GM19240 (cell line): ENCODE measurements at regions not wholly inside any gene's neighbourhood (a gene's known extent, or its start where the extent isn't known, plus 50 kb on each side); places are given as distances from the start of the nearest gene placed in this dataset.
"Not testable (repeated sequence)": the region's sequence is repeated elsewhere in the genome, so short reads cannot be mapped to it uniquely, and the experiment has no call there.

Source experiments
- DNase-seq: peaks from one replicate; pipeline ENCODE4 v3.0.0; 2011; ENCODE audit warnings: low spot score; ENCODE audit not compliant: insufficient read length

DNA sequence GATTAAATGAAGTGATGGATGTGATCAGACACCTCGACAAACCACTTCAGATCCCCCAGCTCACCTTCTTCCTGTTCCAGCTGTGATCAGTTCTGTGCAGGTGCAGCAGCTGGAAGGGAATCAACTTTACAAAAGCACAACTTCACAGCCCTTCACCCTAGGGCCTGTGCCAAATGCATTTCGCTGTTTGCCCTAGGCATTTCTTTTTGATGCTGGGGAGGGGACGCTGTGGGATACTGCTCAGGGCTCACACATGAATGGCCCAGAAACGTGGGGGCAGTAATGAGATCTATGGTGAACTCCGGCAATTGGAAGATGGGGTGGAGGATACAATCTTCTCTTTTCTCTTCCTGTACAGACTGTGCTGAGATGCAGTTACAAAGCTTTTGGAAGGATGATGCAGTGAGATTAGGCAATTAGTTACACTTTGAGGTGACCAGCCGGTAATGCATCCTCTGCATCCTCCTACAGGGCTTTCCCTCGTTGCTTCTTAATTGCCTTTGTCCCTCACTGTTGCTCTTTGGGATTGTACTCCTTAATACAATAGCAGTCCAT lies 215.1 kb upstream of the PITX2 start:
- DNase-seq, result no peak

DNA sequence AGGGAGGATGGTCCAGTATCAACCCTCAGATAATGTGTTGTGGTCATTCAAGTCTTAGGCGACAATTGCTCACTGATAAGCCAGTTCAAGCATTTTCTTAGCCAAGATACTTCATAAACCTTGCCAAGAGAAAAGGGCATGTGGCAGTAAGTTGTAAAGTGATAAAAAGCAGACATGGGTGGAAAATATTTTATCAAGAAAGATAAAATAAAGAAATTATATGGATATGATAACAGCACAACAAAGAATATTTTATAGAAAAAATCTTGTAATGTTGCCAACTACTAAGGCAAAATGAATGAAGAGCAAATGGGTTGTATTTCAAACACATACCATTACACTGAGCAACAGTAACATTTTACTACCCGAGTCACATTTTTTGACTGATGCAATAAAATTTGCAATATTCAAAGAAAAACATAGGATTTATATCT lies 217.4 kb upstream of the PITX2 start:
- no peak for DNase-seq

DNA sequence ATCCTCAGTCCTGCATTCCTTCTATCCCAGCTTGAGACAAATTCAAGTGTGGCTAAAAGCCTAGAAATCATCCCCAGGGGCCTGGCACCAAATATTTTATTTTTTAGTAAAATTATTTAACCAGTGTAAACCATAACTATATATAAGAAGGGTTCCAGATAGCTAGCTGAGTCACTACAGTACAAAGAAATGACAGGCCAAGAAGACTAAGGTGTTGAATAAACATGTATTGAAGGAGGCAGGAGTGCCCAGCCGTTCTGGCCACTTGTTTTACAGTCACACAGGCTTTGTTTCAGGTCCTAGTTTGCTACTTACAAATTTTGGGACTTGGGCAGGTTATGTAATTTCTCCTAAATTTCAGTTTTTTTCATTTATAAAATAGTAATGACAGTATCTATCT lies 225.9 kb upstream of the PITX2 start:
- no peak for DNase-seq

DNA sequence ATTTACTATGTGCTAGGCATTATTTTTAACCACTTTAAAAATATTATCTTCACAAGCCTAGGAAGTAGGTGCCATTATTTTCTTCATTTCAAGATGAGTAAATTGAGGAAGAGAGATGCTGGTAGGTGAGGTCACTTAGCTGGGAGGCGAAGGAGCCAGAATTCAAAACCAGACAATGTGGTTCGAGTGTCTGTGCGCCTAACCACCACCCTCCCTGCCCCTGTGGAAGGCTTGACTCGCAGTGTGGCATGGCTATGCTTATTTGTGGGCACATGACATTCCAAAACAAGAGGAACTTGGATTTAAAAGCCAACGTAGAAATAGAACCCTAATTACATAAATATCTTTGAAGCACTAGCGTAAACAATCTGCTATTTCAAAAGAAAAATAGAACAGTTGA lies 226.6 kb upstream of the PITX2 start:
- no peak for DNase-seq

DNA sequence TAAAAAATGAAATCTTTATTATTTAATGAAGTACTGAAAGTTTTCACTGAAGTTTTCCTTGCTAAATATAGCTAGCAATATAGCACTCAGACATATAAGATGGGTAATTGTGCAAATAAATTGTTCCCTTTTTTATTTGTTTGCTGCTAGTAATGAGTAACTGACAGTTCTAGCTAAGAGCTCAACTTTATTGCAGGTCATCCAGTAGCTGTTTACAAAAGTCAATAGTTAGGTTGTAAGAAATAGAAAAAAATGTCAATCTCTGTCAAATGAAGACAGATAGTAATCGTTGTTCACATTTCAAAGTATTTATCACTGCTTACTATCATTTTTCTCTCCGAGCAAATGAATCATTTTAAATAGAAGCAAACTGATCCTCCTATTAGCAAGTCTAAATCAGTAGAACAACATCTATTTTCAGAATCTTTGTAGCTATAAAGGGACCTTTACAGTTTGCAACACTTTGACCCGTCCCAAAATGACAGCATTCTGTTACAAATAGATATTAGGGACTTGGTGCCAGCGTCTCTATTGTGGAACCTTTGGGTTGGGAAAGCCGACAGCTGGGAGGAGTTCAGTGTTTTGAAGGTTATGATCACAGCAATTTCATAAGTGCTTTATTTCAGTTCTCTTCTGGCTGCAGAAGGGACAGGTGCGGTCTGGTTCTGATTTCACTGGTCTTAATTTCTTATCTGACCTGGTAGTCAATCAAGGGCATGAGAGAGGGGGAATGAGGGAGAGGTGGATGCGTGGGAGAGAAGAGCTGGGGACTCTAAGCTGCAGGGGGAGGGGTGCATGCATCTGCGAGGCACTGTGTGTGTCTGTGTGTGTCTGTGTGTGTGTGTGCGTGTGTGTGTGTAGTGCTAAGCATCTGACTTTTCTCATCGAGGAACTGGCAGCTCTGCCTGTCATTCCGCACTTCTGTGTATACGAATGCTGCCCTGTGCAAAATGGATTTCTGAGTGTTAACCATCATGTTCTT lies 227.9 kb upstream of the PITX2 start:
- DNase-seq, result no peak

DNA sequence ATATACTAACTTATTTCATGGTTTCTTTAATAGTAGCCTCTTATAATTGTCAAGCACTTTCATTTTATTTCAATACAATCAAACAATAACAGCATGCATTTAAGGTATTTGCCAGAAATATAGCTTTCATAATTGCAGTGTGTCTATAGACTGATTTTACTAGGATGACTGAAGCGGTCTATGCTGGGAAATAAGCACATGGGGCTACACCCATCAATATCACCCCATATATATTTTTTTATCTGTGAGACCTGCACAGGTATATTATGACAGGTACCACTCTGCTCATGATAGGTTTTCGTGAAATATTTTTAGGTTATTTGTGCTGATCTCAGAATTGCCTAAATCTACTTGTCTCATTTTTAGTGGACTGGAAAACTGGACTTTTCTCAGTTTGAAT lies 229.1 kb upstream of the PITX2 start:
- no peak for DNase-seq

DNA sequence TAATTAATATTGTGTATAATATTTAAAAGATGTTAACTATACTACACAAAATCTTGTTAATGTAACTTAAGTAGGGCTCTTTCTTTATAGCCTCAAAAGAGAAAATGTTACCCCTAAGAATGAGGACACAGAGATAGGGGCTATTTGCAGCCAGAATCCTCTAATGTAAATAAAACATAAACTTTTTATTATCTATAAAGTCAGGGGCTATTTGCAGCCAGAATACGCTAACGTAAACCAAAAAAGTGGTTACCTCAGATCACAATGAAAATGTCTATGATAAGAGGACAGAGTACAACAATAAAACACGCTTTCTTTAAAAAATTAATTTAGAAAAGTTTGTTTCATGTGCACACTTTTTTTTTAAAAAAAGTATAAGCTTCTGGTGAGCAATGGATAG lies 229.9 kb upstream of the PITX2 start:
- DNase-seq, result no peak

DNA sequence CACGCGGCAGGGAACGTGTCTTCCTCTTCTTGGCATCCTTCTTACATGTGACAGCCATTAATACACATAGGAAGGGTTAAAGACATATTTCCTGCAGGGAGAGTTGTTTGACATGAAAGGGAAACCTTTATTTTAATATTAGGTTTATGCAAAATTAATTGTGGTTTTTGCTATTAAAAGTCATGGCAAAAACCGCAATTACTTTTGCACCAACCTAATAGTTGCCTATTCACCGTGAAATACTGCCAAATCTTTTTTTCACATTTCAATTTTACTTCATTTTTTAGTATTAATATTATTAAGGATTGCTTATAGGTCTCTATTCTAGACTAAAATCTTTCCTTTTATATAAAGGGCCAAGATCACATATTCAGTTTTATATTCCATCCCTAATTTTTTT lies 230.4 kb upstream of the PITX2 start:
- no peak for DNase-seq

DNA sequence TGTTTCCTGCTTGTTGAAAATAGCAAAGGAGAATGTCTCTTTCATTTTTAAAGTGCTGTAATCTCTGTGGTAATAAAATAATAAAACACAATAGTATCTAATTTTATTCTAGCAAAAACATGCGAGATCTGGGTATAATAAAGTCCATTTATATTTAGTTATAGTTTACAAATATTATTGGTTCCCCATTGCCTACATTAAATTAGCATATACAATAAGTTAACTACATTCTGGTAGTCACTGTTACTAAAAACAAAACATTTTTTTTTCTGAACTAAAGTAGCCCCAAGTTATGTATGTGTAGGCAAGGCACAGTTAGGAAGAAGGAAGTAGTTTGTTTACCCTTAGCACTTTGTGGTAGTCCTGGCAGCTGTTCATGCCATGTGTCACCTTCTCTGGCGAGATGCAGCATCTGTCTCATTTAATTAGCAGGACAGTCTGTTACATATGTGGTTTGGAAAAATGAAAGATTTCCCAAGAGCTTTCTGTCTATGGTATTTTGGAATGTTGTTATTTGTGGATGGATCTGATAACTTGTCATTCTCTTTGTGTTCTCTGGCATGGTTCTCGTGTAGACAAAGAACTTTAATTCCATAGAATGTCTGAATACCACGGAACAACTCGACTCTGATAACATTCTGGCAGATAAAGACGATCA lies 231.3 kb upstream of the PITX2 start:
- no peak for DNase-seq

DNA sequence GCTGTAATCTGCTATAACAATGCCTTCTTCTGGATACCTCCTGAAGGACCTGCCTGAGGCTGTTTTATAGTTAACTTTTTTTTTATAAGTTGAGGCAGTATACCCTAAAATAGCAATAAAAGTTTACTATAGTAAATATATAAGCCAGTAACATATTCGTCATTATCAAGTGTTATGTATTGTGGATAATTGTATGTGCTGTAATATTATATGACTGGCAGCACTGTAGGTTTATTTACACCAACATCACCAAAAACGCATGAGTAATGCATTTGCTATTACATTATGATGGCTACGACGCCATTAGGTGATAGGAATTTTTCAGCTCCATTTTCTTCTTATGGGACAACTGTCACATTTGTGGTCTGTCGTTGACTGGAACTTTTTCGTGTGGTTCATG lies 237.2 kb upstream of the PITX2 start:
- DNase-seq, result no peak

DNA sequence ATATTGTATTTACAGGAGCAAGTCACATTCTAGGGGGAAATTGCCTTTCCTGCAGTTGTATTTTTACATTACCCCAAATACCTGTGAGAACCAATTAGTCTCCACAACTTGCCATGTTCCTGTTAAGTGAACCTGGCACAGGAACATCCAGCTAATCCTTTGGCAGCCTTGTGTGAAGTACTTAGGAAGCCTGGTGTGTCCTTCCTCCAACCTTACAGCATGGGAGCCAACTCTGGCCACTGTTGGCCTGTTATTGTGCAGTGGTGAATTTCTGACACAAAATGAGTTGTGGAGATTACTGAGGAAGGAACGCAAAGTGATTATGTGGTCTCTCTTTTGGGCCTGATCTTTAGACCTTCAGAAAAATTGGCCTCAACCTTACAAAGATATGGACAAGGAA lies 238.0 kb upstream of the PITX2 start:
- DNase-seq, result no peak

DNA sequence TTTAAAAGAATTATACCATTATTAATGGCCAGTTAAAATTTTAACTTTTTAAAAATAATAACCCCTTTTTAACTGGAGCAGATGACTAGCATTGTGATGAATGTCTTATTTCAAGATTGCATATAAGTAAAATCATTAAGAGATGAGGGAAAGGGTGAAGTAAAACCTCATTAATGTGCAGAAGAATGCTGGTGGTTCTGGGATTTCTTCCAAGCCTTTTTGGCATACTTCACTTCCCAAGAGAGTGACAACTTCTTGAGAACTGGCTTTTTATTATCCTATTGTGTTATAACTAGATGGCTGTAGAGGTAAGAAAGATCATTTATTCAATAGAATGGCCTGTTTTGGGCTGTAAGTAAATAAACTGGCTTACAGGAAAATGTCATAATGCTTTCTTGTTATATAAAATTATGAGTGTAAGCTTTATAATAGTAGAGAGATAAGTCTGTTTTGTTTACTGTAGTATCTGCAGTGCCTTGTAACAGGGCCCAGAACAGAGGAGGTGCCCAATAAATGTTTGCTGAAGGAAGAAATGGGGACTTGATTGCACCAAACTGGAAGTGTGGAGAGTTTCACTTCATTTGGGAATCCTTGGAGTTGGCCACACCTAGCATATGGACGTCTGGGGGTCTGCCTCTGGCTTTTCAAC lies 242.9 kb upstream of the PITX2 start:
- no peak for DNase-seq

DNA sequence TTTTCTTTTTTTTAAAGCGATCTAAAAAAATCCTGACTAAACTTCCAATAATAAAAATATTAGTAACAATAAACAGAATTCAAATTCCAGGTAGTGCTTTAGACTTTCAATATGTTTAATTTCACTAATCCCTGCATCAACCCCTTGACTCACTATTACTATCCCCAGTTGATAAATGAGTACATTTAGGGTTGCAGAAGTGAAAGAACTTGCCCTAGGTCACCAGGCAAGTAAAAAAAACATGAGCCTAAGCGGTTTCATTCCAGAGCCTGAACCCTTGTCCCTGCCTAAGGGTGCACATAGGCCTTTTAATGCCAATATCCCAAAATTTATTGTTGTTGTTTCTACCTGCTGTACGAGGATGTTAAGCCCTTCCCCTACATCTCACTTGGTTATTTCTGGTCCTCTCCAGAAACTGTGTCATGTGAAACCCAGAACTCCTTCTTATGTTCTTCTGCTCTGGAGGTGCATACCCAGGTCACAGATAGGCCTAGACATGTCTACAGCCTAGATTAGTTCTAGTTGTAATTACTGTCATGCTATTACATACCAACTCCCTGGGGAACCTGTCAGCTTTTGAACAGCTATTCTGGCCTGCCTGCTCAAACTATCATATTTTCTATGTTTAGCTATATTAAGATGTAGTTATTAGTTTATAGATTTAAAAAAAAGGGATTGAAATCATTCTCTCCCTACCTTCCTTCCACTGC lies 244.5 kb upstream of the PITX2 start:
- DNase-seq, result no peak

DNA sequence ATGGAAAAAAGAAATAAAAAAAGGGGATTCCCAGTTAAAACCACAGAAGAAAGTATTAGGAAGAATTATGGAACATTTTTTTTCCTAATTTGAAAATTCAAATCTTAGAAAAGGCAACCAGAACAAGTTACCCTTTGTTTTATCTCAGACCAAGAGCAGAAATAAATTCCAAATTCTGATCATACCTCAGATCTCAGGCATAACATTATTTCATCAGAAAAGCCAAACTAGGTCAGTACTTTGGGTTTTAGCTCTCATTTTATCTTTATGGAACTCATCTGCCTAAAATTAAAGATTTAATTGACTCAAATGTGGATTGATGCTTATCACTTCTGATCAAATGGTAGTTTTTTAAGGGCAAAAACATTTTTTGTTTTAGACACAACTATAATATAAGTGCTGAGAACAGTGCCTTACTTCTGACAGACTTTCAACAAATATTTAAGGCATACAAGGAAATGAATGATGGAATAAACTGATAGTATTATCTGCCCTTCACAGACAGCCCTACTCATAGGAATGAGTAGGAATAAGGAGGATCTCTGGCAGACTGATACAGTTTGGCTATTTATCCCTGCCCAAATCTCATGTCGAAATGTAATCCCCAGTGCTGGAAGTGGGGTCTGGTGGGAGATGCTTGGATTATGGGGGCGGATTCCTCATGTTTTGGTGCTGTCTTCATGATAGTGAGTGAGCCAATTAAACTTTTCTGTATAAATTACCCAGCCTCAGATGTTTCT lies 245.3 kb upstream of the PITX2 start:
- DNase-seq, result no peak

DNA sequence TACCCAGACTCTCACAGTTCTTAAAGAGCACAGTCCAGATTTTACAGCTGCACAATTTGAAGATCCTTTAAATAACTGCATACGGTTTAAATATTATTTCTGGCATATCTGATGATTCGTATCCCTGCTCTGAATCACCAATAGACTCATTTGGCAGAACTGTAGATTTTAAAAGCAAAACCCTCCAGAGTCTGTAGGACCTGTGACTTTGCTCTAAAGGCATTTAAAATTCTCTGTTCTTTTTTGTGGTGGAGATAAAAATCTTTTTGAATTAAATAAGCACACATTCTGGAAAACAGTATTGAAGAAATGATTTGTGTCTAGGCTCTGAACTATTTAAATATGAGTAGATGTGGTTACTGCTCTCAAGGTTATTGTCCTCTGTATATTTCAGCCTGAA lies 246.2 kb upstream of the PITX2 start:
- DNase-seq, result no peak

DNA sequence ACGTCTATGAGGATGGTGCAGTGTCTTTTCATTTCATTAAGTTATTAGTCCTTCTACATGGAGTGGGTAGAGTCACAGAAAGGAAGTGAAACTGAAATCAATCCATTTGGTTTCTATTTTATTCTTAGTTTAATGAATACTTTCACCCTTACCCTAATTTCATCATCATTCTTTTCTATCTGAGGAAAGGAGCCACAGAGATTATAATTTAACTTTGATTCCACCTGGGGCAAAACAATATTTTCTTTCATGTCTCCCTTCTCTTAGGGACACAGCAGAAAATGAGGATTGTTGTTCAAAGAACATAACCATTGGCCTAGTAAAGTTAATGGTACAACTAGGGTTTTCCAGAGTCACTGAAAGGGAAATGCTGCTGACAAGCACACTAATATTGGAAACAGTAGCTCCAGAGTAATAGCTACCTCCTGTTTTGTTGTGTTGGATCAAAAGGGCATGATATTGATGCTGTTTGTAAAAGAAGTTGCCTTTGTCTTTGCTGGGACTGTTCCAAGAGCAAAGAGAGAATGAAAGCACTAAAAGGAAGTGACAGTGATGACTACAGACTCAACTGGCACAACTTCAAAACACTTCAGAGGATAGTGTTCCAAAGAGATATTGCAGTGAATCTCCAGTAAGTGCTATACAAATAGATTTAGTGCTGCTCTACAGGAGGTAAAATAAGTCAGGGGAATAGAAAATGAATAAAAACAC lies 247.1 kb upstream of the PITX2 start:
- no peak for DNase-seq

DNA sequence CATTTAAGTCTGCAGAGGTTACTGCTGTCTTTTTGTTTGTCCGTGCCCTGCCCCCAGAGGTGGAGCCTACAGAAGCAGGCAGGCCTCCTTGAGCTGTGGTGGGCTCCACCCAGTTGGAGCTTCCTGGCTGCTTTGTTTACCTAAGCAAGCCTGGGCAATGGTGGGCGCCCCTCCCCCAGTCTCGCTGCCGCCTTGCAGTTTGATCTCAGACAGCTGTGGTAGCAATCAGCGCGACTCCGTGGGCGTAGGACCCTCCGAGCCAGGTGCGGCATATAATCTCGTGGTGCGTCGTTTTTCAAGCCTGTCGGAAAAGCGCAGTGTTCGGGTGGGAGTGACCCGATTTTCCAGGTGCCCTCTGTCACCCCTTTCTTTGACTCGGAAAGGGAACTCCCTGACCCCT lies 253.3 kb upstream of the PITX2 start:
- not testable (repeated sequence) for DNase-seq

DNA sequence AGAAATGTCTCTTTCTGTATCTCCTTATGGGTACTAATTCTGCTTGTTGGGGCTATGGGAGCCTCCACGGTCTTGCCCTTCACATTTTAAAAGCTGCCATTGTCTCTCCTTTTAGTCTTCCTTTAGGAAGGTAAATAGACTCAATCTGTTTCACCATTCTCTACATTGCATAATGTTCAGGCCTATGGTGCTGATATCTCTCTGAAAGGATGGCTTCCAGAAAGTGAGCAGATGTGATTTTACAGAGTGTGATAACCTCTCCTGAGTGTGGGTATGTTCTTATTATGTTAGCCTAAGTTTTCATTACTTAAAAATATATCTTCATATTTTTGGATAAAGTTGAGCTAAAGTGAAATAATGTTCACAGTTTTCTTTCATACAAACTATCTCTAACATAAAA lies 254.0 kb upstream of the PITX2 start:
- no peak for DNase-seq

DNA sequence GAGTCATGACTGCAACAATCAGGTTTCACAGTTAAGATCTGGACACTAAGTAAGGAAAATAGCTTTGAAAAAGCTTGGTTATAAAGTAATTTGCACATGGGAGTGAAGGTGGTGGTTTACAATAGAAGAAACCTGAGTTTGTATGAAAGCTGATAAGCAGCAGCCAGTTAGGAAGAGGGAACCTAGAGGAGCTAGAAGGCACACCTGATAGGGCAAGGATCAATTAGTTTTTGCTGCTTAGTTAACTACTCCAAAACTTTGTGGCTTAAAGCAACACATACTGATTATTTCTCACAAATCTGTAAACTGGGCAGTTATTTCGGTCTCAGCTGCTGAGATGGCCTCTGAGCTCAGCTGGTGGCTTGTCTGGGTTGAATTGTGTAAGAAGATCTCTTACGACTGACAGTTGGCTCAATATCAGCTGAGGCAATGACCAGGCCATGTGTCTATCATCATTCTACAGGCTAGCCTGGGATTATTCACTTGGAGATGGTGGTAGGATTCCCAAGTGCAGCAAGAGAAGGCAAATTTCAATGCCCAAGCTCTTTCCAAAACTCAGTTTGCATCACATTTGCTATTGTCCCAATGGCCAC lies 255.0 kb upstream of the PITX2 start:
- no peak for DNase-seq

DNA sequence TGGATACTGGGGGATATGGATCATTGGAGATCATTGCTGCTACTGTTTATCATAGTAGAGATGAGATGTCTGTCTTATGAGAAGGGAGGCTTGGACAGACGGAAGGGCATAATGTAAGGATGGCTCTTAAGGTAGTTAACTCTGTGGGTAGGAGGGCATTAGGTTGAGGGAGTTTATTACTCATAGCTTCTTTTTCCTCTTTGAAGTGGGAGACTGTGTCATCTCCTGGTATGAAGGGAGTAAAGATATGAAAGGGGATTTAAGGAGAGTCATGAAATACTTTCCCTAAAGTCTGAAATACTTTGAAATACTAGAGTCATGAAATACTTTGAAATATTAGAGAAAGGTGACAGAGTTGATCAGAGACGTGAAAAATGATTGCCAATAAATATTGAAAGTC lies 255.5 kb upstream of the PITX2 start:
- no peak for DNase-seq
